Breast epithelium (tissue), 3 donors: ENCODE measurements at regions not wholly inside any gene's neighbourhood (a gene's known extent, or its start where the extent isn't known, plus 50 kb on each side); places are given as distances from the start of the nearest gene placed in this dataset.

ENCODE experiments used
- POLR2A ChIP-seq: fragments of 450-650 bp; IDR thresholded peaks from one replicate; pipeline ENCODE4 v1.6.1; 2016; ENCODE audit warnings: antibody characterized with exemption, mild to moderate bottlenecking, moderate library complexity
- TF ChIP-seq, protein P1 (sequence below), 3 donors: fragments of 450-650 bp; IDR thresholded peaks; one replicate each; pipeline ENCODE4 v1.5.1; 2016 to 2017; ENCODE audit warnings: antibody characterized with exemption in 3 of 3, mild to moderate bottlenecking in 3 of 3, moderate library complexity in 3 of 3

DNA sequence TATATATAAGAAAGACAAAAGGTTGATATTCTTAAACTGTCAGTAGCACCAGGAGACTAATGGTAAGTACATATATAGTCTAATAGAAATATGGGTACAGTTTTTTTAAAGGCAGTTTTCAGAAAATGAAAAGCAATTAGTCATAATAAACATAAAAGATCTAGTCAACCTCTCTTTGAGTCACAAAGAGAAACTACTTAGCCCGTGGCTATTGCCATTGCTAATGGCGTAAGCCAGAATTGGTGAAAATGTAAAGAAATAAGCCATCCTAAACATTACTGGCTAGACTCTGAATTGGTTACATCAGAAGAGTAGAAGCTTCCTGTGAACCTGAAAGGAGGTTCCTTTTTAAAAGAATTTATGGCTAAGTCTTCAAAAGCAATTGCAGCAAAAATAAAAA, 668.7 kb upstream of the CPEB2 start:
- TF ChIP-seq, protein P1, sequence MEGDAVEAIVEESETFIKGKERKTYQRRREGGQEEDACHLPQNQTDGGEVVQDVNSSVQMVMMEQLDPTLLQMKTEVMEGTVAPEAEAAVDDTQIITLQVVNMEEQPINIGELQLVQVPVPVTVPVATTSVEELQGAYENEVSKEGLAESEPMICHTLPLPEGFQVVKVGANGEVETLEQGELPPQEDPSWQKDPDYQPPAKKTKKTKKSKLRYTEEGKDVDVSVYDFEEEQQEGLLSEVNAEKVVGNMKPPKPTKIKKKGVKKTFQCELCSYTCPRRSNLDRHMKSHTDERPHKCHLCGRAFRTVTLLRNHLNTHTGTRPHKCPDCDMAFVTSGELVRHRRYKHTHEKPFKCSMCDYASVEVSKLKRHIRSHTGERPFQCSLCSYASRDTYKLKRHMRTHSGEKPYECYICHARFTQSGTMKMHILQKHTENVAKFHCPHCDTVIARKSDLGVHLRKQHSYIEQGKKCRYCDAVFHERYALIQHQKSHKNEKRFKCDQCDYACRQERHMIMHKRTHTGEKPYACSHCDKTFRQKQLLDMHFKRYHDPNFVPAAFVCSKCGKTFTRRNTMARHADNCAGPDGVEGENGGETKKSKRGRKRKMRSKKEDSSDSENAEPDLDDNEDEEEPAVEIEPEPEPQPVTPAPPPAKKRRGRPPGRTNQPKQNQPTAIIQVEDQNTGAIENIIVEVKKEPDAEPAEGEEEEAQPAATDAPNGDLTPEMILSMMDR (IDR thresholded peaks at IDR 0.05) = no peak
- no peak for TF ChIP-seq POLR2A
